ENCODE measurements at regions not wholly inside any gene's neighbourhood (a gene's known extent, or its start where the extent isn't known, plus 50 kb on each side); places are given as distances from the start of the nearest gene placed in this dataset.
"Not testable (repeated sequence)": the region's sequence is repeated elsewhere in the genome, so short reads cannot be mapped to it uniquely, and the experiment has no call there.

DNA sequence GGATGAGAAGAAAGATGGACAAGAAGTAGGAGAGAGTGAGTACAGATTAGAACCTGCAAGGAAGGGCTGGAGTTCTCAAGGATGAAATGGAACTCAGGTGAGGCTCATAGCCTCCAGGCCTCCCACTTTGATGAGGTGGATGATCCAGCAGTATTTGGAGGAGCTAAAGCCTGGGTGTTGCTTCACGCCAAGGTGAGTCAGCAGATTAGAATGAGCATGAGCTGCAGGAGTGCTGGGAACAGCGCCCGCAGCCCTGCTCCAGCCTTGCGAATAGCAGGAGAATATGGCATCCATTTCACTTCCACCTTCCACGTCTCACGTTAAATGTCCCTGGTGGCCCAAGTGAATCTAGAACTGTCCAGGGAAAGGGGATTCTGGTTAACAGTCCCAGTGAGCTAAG lies 94.4 kb upstream of the CPHXL start:
- H3K4me2 ChIP-seq (ENCODE audit: low read length), result no peak overlapping the region
- H3K27me3 ChIP-seq (ENCODE audit: insufficient read depth, low read depth, low read length), result no peaks in the 10 kb centered on the region
- no peaks in the 10 kb centered on the region for H3K79me2 ChIP-seq (replicated peaks; ENCODE audit: insufficient read depth, low read length)
- no peaks in the 10 kb centered on the region for H3K36me3 ChIP-seq (ENCODE audit: insufficient read depth, low read length)
- H2AFZ ChIP-seq (ENCODE audit: low read depth, low read length), result no peak overlapping the region
- H3K4me3 ChIP-seq (ENCODE audit: low read length), result no peak overlapping the region
- no peaks in the 10 kb centered on the region for H3K9me2 ChIP-seq (ENCODE audit: insufficient read depth, low read length)
- H3K9ac ChIP-seq (ENCODE audit: low read length), result no peak overlapping the region
- no peaks in the 10 kb centered on the region for H3K9me3 ChIP-seq (ENCODE audit: low read length)
- no peak overlapping the region for H3K27ac ChIP-seq (ENCODE audit: low read length)
- TF ChIP-seq TAF1 (IDR thresholded peaks at IDR 0.05; ENCODE audit: low read depth), result no peak
- TF ChIP-seq, protein P1, sequence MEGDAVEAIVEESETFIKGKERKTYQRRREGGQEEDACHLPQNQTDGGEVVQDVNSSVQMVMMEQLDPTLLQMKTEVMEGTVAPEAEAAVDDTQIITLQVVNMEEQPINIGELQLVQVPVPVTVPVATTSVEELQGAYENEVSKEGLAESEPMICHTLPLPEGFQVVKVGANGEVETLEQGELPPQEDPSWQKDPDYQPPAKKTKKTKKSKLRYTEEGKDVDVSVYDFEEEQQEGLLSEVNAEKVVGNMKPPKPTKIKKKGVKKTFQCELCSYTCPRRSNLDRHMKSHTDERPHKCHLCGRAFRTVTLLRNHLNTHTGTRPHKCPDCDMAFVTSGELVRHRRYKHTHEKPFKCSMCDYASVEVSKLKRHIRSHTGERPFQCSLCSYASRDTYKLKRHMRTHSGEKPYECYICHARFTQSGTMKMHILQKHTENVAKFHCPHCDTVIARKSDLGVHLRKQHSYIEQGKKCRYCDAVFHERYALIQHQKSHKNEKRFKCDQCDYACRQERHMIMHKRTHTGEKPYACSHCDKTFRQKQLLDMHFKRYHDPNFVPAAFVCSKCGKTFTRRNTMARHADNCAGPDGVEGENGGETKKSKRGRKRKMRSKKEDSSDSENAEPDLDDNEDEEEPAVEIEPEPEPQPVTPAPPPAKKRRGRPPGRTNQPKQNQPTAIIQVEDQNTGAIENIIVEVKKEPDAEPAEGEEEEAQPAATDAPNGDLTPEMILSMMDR (IDR thresholded peaks at IDR 0.05; ENCODE audit: poor library complexity, severe bottlenecking), result no peak
- TF ChIP-seq EP300 (conservative IDR thresholded peaks at IDR 0.05; ENCODE audit: poor library complexity, severe bottlenecking), result no peak
- TF ChIP-seq EZH2 (IDR thresholded peaks at IDR 0.05; ENCODE audit: borderline replicate concordance, insufficient read depth, low read length, poor library complexity, severe bottlenecking), result no peak
- no peak for TF ChIP-seq MXI1 (conservative IDR thresholded peaks at IDR 0.05; ENCODE audit: poor library complexity, severe bottlenecking)
- TF ChIP-seq, protein P2, sequence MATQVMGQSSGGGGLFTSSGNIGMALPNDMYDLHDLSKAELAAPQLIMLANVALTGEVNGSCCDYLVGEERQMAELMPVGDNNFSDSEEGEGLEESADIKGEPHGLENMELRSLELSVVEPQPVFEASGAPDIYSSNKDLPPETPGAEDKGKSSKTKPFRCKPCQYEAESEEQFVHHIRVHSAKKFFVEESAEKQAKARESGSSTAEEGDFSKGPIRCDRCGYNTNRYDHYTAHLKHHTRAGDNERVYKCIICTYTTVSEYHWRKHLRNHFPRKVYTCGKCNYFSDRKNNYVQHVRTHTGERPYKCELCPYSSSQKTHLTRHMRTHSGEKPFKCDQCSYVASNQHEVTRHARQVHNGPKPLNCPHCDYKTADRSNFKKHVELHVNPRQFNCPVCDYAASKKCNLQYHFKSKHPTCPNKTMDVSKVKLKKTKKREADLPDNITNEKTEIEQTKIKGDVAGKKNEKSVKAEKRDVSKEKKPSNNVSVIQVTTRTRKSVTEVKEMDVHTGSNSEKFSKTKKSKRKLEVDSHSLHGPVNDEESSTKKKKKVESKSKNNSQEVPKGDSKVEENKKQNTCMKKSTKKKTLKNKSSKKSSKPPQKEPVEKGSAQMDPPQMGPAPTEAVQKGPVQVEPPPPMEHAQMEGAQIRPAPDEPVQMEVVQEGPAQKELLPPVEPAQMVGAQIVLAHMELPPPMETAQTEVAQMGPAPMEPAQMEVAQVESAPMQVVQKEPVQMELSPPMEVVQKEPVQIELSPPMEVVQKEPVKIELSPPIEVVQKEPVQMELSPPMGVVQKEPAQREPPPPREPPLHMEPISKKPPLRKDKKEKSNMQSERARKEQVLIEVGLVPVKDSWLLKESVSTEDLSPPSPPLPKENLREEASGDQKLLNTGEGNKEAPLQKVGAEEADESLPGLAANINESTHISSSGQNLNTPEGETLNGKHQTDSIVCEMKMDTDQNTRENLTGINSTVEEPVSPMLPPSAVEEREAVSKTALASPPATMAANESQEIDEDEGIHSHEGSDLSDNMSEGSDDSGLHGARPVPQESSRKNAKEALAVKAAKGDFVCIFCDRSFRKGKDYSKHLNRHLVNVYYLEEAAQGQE (IDR thresholded peaks at IDR 0.05; ENCODE audit: borderline replicate concordance), result no peak
- TF ChIP-seq SMC3 (conservative IDR thresholded peaks at IDR 0.05; ENCODE audit: poor library complexity), result no peak
- TF ChIP-seq RAD21 (conservative IDR thresholded peaks at IDR 0.05), result no peak
- no peak for TF ChIP-seq POLR2AphosphoS5 (IDR thresholded peaks at IDR 0.05)
- H3F3A ChIP-seq (ENCODE audit: insufficient read depth, low read length, poor library complexity, severe bottlenecking), result no peaks in the 10 kb centered on the region
- no peaks in the 10 kb centered on the region for H4K20me1 ChIP-seq (ENCODE audit: insufficient read depth)

DNA sequence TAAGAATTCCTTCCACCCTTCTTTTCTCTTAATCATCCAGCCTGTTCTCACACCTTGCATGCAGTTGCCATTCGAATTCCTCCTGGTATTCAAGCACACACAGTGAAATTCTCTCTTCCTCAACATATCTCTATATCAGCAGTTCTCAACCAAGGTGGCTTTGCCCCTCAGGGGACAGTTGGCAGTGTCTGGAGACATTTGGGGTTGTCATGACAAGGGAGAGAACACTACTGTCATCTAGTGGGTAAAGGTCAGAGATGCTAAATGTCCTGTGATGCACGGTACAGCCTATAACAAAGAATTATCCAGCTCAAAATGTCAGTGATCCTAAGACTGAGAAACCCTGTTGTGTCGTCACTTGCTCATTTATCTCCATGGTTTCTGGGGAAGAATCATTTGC lies 94.8 kb upstream of the CPHXL start:
- Histone ChIP-seq H3K9me2 (ENCODE audit: insufficient read depth, low read length) (no peaks in the 10 kb centered on the region), H3K27ac (ENCODE audit: low read length) (no peak overlapping the region), H3K9ac (ENCODE audit: low read length) (no peak overlapping the region), H3K4me2 (ENCODE audit: low read length) (no peak overlapping the region), H2AFZ (ENCODE audit: low read depth, low read length) (no peak overlapping the region), H3K27me3 (ENCODE audit: insufficient read depth, low read depth, low read length) (no peaks in the 10 kb centered on the region), H3K9me3 (ENCODE audit: low read length) (no peaks in the 10 kb centered on the region), H4K20me1 (ENCODE audit: insufficient read depth) (no peaks in the 10 kb centered on the region), H3K4me3 (ENCODE audit: low read length) (no peak overlapping the region), H3K36me3 (ENCODE audit: insufficient read depth, low read length) (no peaks in the 10 kb centered on the region), H3F3A (ENCODE audit: insufficient read depth, low read length, poor library complexity, severe bottlenecking) (no peaks in the 10 kb centered on the region), H3K79me2 (replicated peaks; ENCODE audit: insufficient read depth, low read length) (no peaks in the 10 kb centered on the region)
- TF ChIP-seq, protein P1 (IDR thresholded peaks at IDR 0.05; ENCODE audit: poor library complexity, severe bottlenecking), result no peak
- TF ChIP-seq POLR2AphosphoS5 (IDR thresholded peaks at IDR 0.05) (no peak), SMC3 (conservative IDR thresholded peaks at IDR 0.05; ENCODE audit: poor library complexity) (no peak), MXI1 (conservative IDR thresholded peaks at IDR 0.05; ENCODE audit: poor library complexity, severe bottlenecking) (no peak), RAD21 (conservative IDR thresholded peaks at IDR 0.05) (no peak)
- TF ChIP-seq, protein P2 (IDR thresholded peaks at IDR 0.05; ENCODE audit: borderline replicate concordance), result no peak

DNA sequence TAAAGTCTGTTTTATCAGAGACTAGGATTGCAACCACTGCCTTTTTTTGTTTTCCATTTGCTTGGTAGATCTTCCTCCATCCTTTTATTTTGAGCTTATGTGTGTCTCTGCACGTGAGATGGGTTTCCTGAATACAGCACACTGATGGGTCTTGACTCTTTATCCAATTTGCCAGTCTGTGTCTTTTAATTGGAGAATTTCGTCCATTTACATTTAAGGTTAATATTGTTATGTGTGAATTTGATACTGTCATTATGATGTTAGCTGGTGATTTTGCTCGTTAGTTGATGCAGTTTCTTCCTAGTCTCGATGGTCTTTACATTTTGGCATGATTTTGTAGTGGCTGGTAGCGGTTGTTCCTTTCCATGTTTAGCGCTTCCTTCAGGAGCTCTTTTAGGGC lies 99.5 kb upstream of the CPHXL start:
- not testable (repeated sequence) for H3K9me3 ChIP-seq (ENCODE audit: low read length); H4K20me1 ChIP-seq (ENCODE audit: insufficient read depth); H3K9ac ChIP-seq (ENCODE audit: low read length); H3K36me3 ChIP-seq (ENCODE audit: insufficient read depth, low read length); H2AFZ ChIP-seq (ENCODE audit: low read depth, low read length); H3K4me3 ChIP-seq (ENCODE audit: low read length); H3K79me2 ChIP-seq (replicated peaks; ENCODE audit: insufficient read depth, low read length); H3K27me3 ChIP-seq (ENCODE audit: insufficient read depth, low read depth, low read length); H3K9me2 ChIP-seq (ENCODE audit: insufficient read depth, low read length); H3K27ac ChIP-seq (ENCODE audit: low read length); H3F3A ChIP-seq (ENCODE audit: insufficient read depth, low read length, poor library complexity, severe bottlenecking); H3K4me2 ChIP-seq (ENCODE audit: low read length)

Measured in neural cell (in vitro differentiated cells).